Ovary (tissue), 3 donors: ENCODE measurements at regions not wholly inside any gene's neighbourhood (a gene's known extent, or its start where the extent isn't known, plus 50 kb on each side); places are given as distances from the start of the nearest gene placed in this dataset.

ENCODE experiments used
- CTCF ChIP-seq, 3 donors: fragments of 450-650 bp in 2 of 3; fragments of 200-600 bp in 1 of 3; IDR thresholded peaks; one replicate each; pipeline versions ENCODE4 v1.5.1 to v1.8.0; 2016 to 2022; ENCODE audit warnings: antibody characterized with exemption in 3 of 3, mild to moderate bottlenecking in 1 of 3
- POLR2A ChIP-seq: fragments of 450-650 bp; IDR thresholded peaks from one replicate; pipeline ENCODE4 v1.6.1; 2017; ENCODE audit warnings: antibody characterized with exemption, mild to moderate bottlenecking, moderate library complexity
- donor health status: DM: no; HTN: no; CAD: no.

- no peak for TF ChIP-seq CTCF (IDR thresholded peaks at IDR 0.05)
- TF ChIP-seq POLR2A: no peak
Measured at GRCh38 chr12:132409495-132410295, 80.3 kb upstream of the FBRSL1 start.
